OCI-LY1 (cell line): ENCODE measurements at regions not wholly inside any gene's neighbourhood (a gene's known extent, or its start where the extent isn't known, plus 50 kb on each side); places are given as distances from the start of the nearest gene placed in this dataset.

Source experiments
- CTCF ChIP-seq: fragments of 200-600 bp; sonication (generic), shearing (Covaris generic); IDR thresholded peaks from 2 replicates; pipeline ENCODE4 v1.5.1; 2017; ENCODE audit warnings: mild to moderate bottlenecking, antibody characterized with exemption, low read length, moderate library complexity, mixed read lengths
- EZH2 ChIP-seq: fragments of 200-600 bp; sonication (generic), shearing (Covaris generic); IDR thresholded peaks from 2 replicates; pipeline ENCODE4 v1.8.0; 2017; ENCODE audit warnings: borderline replicate concordance, mixed run types, mild to moderate bottlenecking, antibody characterized with exemption, low read length, moderate library complexity, mixed read lengths

DNA sequence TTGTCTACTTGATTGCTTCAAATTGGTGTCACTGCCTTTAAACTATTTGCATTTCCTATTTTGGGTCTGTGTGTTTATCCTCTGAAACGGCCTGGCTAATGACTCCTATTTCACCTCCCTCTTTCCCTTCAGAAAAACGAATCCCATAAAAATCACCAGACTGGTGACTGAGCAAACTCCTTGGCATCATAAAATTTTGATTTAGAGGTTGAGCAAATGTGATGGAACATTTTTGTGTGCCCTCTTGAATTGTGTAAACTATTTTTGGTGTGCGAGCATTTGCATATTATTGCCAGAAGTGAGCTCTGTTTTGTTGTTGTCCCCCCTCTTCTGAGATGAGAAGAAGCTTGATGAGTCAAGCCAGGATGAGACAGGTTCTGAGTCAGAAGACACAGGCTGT, 316.1 kb downstream of the AJAP1 start:
- TF ChIP-seq CTCF = no peak
- TF ChIP-seq EZH2 = no peak
